MM.1S (cell line): ENCODE measurements at regions not wholly inside any gene's neighbourhood (a gene's known extent, or its start where the extent isn't known, plus 50 kb on each side); places are given as distances from the start of the nearest gene placed in this dataset.

Experiments
- DNase-seq: peaks from one replicate; pipeline ENCODE4 v3.0.0-alpha.2; 2015
- H2AFZ ChIP-seq: fragments of 300-600 bp; sonication (generic); 2 replicates; pipeline ENCODE4 v1.6.0; 2016; ENCODE audit warnings: antibody characterized with exemption, low read length
- H3F3A ChIP-seq: fragments of 300-600 bp; sonication (generic); 2 replicates; pipeline ENCODE4 v1.6.1; 2016; ENCODE audit warnings: mild to moderate bottlenecking, antibody characterized with exemption, low read length, moderate library complexity, mixed read lengths; ENCODE audit not compliant: insufficient read depth
- H3K27ac ChIP-seq: fragments of 300-600 bp; sonication (generic); 2 replicates; pipeline ENCODE4 v1.5.1; 2016; ENCODE audit warnings: mild to moderate bottlenecking, low read length
- H3K27me3 ChIP-seq: fragments of 300-600 bp; sonication (generic); replicated peaks from 2 replicates; pipeline ENCODE4 v1.6.0; 2016; ENCODE audit warnings: low read length; ENCODE audit not compliant: insufficient read depth
- H3K36me3 ChIP-seq: fragments of 300-600 bp; sonication (generic); replicated peaks from 2 replicates; pipeline ENCODE4 v1.6.1; 2016; ENCODE audit warnings: mild to moderate bottlenecking, low read length, mixed read lengths; ENCODE audit not compliant: insufficient read depth
- H3K4me1 ChIP-seq: fragments of 300-600 bp; sonication (generic); 2 replicates; pipeline ENCODE4 v1.6.1; 2016; ENCODE audit warnings: low read length, mixed read lengths
- H3K4me2 ChIP-seq: fragments of 300-600 bp; sonication (generic); 2 replicates; pipeline ENCODE4 v1.6.0; 2016; ENCODE audit warnings: low read depth, low read length
- H3K4me3 ChIP-seq: fragments of 300-600 bp; sonication (generic); 2 replicates; pipeline ENCODE4 v1.5.1; 2016; ENCODE audit warnings: low read length, mixed read lengths
- H3K79me2 ChIP-seq: fragments of 300-600 bp; sonication (generic); 2 replicates; pipeline ENCODE4 v1.6.1; 2016; ENCODE audit warnings: mixed run types, low read length, mixed read lengths
- H3K9ac ChIP-seq: fragments of 300-600 bp; sonication (generic); 2 replicates; pipeline ENCODE4 v1.6.1; 2016; ENCODE audit warnings: low read length, mixed read lengths
- H3K9me2 ChIP-seq: fragments of 300-600 bp; sonication (generic); replicated peaks from 2 replicates; pipeline ENCODE4 v1.6.1; 2016; ENCODE audit warnings: mild to moderate bottlenecking, low read length, mixed read lengths; ENCODE audit not compliant: insufficient read depth
- H3K9me3 ChIP-seq: fragments of 300-600 bp; sonication (generic); replicated peaks from 2 replicates; pipeline ENCODE4 v1.6.1; 2016; ENCODE audit warnings: mild to moderate bottlenecking, low read length, mixed read lengths; ENCODE audit not compliant: insufficient read depth
- H4K20me1 ChIP-seq: fragments of 300-600 bp; sonication (generic); 2 replicates; pipeline ENCODE4 v1.6.1; 2016; ENCODE audit warnings: mild to moderate bottlenecking, low read length, moderate library complexity, mixed read lengths; ENCODE audit not compliant: insufficient read depth
- CTCF ChIP-seq: fragments of 300-600 bp; sonication (generic); IDR thresholded peaks from 2 replicates; pipeline ENCODE4 v1.5.1; 2016; ENCODE audit warnings: antibody characterized with exemption, low read length, mixed read lengths
- EZH2 ChIP-seq: fragments of 300-600 bp; sonication (generic); optimal IDR thresholded peaks from 2 replicates; pipeline ENCODE3; 2017; ENCODE audit warnings: low read depth, mild to moderate bottlenecking, antibody characterized with exemption, low read length, mixed read lengths
- EZH2phosphoT487 ChIP-seq: fragments of 300-600 bp; sonication (generic); IDR thresholded peaks from 2 replicates; pipeline ENCODE4 v1.6.1; 2018; ENCODE audit warnings: antibody characterized with exemption, low read length

GRCh38 chr3:132256989-132257388 is 60.2 kb upstream of the ACP3 start:
- no peaks in the 10 kb centered on the region for H3K27me3 ChIP-seq
- H3K9me3 ChIP-seq, result no peaks in the 10 kb centered on the region
- no peak overlapping the region for H2AFZ ChIP-seq
- no peaks in the 10 kb centered on the region for H3K79me2 ChIP-seq
- no peak overlapping the region for H3K4me2 ChIP-seq
- H3K4me1 ChIP-seq, result no peaks in the 10 kb centered on the region
- no peak for DNase-seq
- no peaks in the 10 kb centered on the region for H3K36me3 ChIP-seq
- no peaks in the 10 kb centered on the region for H3F3A ChIP-seq
- H3K27ac ChIP-seq, result no peak overlapping the region
- H3K9me2 ChIP-seq, result no peaks in the 10 kb centered on the region
- H3K4me3 ChIP-seq, result no peak overlapping the region
- TF ChIP-seq EZH2phosphoT487 (no peak), CTCF (peak; percentile 22; the same call in 1 of the 2 replicates), EZH2 (no peak)
- H4K20me1 ChIP-seq, result no peaks in the 10 kb centered on the region
- no peak overlapping the region for H3K9ac ChIP-seq

DNA sequence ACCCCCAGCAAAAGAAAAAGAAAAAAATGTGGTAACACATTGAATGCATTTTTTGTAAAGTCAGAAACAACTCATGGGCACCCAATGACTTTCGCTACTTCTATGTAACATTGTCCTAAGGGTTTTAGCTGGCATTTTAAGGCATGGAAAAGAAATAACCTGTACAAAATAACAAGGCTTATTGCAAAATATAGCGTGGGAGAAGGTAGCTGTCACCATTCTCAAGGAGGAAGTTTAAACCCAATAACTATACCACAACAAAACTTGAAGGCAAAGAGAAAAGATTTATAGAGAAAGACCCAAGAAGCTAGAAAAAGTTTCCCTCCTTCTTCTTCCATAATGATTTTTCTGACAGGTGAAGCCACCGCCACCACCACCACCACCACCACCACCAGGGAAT is 55.7 kb upstream of the ACP3 start:
- H3K4me1 ChIP-seq, result no peaks in the 10 kb centered on the region
- H3K4me2 ChIP-seq, result no peak overlapping the region
- no peak overlapping the region for H3K4me3 ChIP-seq
- no peaks in the 10 kb centered on the region for H3K9me3 ChIP-seq
- no peak overlapping the region for H3K27ac ChIP-seq
- no peak overlapping the region for H2AFZ ChIP-seq
- no peaks in the 10 kb centered on the region for H3K79me2 ChIP-seq
- no peaks in the 10 kb centered on the region for H3F3A ChIP-seq
- no peaks in the 10 kb centered on the region for H3K27me3 ChIP-seq
- H3K9me2 ChIP-seq, result no peaks in the 10 kb centered on the region
- no peaks in the 10 kb centered on the region for H3K36me3 ChIP-seq
- TF ChIP-seq EZH2 (no peak), CTCF (no peak), EZH2phosphoT487 (no peak)
- DNase-seq, result no peak
- no peak overlapping the region for H3K9ac ChIP-seq
- no peaks in the 10 kb centered on the region for H4K20me1 ChIP-seq

DNA sequence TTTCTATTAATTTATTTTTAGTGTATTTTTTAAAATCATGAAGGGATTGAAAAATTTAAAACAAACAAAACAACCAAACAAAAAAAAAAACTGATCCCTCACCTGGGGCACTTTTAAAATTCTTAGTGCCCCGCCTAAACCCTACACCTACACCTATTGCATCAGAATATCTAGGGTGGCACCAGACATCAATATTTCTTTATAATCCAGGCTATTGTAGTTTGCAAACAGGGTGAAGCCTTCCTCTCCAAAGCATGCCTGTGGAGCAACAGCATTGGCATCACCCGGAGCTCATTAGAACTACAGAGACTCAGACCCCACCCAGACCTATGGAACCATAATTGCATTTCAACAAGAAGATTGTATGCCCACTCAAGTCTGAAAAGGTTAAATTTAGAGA is 54.9 kb upstream of the ACP3 start:
- Histone ChIP-seq H3K27me3 (no peaks in the 10 kb centered on the region), H3K9ac (no peak overlapping the region)

DNA sequence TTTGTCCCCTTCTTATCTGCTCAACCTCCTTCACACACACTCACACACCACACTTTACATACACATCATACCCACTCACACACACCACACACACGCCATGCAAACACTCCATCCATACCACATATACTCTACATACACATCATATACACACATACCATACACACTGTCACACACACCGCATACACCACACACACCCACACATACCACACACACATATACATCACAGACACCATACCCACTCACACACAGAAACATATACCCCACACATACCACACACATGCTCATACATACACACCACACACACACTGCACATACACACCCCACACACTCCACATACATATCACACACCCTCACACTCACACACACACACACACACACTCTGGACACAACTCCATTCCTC is 54.3 kb upstream of the ACP3 start:
- no peaks in the 10 kb centered on the region for H3K9me2 ChIP-seq
- no peak overlapping the region for H3K4me3 ChIP-seq
- no peaks in the 10 kb centered on the region for H3K79me2 ChIP-seq
- no peaks in the 10 kb centered on the region for H4K20me1 ChIP-seq
- no peak overlapping the region for H3K27ac ChIP-seq
- H3K9me3 ChIP-seq, result no peaks in the 10 kb centered on the region
- no peak for TF ChIP-seq EZH2
- TF ChIP-seq EZH2phosphoT487, result no peak
- no peak for TF ChIP-seq CTCF
- H3K9ac ChIP-seq, result no peak overlapping the region
- no peaks in the 10 kb centered on the region for H3F3A ChIP-seq
- no peaks in the 10 kb centered on the region for H3K27me3 ChIP-seq
- no peaks in the 10 kb centered on the region for H3K4me1 ChIP-seq
- DNase-seq, result no peak
- no peak overlapping the region for H2AFZ ChIP-seq
- H3K36me3 ChIP-seq, result no peaks in the 10 kb centered on the region
- H3K4me2 ChIP-seq, result no peak overlapping the region

More for the DNA sequence above, 54.9 kb upstream of the ACP3 start:
- no peak overlapping the region for H3K4me3 ChIP-seq
- H3K9me3 ChIP-seq, result no peaks in the 10 kb centered on the region
- no peak for DNase-seq
- TF ChIP-seq EZH2phosphoT487 (no peak), EZH2 (no peak)
- H3K79me2 ChIP-seq, result no peaks in the 10 kb centered on the region
- no peaks in the 10 kb centered on the region for H4K20me1 ChIP-seq
- H3K36me3 ChIP-seq, result no peaks in the 10 kb centered on the region
- H2AFZ ChIP-seq, result no peak overlapping the region
- H3F3A ChIP-seq, result no peaks in the 10 kb centered on the region
- H3K9me2 ChIP-seq, result no peaks in the 10 kb centered on the region
- no peaks in the 10 kb centered on the region for H3K4me1 ChIP-seq
- no peak overlapping the region for H3K27ac ChIP-seq
- H3K4me2 ChIP-seq, result no peak overlapping the region
